CD4-positive, alpha-beta T cell treated with Interleukin-6 for 4 hours (primary cell): ENCODE measurements at regions not wholly inside any gene's neighbourhood (a gene's known extent, or its start where the extent isn't known, plus 50 kb on each side); places are given as distances from the start of the nearest gene placed in this dataset.
"Not testable (repeated sequence)": the region's sequence is repeated elsewhere in the genome, so short reads cannot be mapped to it uniquely, and the experiment has no call there.

ENCODE experiments used
- DNase-seq: peaks from one replicate; pipeline ENCODE4 v3.0.0-alpha.2; 2020; ENCODE audit warnings: mixed read lengths

DNA sequence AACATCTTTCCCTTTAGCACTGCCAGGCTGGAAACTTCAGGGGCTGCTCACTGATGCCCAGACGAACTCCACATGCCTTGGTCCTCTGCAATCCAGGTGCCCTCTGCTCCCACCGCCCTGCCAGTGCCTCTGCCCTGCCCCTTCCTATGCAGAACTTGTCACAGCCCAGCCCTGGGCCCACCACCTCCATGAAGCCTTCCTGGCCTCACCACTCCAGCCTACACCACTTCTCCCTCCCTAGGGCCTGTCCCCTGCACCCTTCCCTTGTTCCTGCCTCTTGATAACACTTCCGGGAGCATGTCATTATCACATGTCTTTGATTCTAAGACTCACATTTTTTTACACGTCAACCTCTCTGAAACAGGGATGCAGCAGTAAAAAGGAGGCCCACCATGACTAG lies 627.2 kb downstream of the UQCRFS1 start:
- DNase-seq, result no peak

DNA sequence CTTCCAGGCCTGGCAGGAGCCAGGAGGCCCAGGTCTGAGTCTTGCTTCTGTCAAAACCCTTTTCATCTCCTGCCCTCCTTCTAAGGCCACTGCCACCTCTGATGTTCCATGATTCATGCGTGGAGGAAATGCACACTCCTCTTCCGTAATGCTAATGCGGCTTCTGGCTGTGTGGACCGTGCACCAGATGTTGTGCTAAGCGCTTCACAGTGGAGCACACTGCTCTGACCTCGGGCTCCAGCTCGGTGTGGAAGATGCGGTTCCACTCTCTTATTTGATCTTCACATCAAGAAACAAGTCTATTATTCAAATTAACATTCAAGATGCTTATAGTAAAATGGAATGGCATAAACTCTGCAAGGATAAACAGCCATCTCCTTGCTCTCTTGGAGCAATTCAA lies 629.2 kb downstream of the UQCRFS1 start:
- DNase-seq, result no peak

DNA sequence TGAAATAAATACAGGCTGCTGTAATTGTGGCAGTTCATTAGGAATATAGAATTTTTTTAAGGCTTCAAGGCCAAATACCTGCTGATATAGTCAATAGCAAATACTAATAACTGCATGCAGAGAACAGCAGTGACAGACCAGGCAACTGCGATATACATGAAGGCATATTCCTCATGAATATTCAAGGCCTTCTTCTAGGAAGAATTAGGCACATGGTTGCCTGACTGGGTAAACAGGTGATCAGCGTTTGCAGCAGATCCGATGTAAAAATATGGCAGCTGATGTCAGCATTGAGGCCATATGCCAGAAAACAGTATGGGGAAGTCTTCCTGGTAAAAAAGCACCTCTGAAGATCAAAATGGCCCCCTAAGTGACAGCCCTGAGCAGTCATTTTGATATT lies 629.7 kb downstream of the UQCRFS1 start:
- DNase-seq, result no peak

DNA sequence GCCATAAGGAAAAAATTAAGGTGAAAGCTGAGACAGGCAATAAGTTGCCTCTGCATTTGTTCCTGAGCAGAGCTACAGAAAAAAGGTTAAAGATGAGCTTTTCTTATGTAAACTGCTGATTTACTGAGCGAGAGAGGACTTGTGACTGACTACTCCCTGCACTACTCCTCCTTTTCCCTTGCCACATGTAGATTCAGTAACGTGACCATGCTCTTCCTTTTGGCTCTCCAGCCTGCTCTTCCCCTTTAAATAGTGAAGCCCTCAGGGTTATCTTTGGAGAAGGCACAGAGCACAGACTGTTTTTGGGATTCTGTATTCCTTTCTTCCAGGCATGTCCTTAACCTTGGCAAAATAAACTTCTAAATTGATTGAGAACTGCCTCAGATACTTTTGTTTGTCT lies 630.2 kb downstream of the UQCRFS1 start:
- no peak for DNase-seq

DNA sequence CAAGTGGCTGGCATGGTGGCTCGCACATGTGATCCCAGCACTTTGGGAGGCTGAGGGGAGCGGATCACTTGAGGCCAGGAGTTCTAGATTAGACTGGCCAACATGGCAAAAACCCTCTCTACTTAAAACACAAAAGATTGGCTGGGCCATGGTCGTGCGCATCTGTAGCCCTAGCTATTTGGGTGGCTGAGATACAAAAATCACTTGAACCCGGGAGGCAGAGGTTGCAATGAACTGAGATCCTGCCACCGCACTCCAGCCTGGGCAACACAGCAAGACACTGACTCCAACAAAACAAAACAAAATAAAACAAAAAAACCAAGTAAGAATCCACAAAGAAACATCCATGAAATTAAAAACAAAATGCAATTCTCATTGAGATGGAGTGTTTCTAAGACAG lies 630.6 kb downstream of the UQCRFS1 start:
- no peak for DNase-seq

DNA sequence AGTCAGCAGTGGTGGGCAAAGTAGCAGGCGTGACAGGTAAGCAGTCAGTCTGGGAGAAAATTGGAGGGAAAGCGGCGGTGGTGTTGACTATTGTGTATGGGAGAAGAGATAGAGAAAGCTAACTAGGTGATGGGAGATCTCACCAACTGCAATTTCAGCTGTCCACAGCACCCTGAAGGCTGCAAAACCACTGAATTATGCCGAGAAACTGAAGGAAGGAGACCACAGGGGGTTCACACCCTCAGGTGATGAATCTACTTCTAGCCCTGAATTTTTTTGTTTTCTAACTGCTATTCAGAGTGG lies 631.5 kb downstream of the UQCRFS1 start:
- DNase-seq, result no peak

DNA sequence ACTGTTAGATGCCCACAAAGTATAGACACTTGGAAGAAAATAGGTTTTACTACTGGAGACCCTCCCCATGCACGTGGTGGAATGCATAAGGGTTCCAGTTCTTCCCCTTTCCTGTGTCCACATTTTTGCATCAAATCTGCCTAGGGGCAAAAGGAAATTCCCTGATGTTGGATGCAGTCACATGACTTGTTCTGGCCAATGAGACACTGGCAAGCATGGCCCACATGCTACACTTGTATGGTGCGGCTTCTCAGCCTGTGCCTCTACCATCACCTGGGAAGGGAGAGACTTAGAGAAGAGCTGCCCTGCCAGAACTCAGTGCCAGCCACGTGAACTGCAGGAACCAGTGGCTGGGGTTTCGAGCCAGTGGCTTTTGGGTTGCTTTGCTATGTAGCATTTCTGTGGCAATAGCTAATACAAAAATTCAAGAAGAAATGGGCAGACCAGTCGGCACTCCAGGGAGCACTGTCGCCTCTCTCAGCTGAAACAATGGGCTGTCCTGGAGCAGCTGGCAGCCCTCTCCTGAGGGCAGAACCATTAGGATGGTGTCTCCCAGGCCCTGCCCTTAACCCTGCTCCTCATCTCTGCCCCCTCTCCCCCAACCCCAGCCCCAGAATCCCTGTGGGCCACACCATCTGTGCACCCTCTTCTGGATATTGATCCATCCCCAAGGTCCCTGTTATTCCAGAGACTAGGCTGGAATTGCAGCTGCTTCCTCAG lies 634.0 kb downstream of the UQCRFS1 start:
- DNase-seq, result no peak

DNA sequence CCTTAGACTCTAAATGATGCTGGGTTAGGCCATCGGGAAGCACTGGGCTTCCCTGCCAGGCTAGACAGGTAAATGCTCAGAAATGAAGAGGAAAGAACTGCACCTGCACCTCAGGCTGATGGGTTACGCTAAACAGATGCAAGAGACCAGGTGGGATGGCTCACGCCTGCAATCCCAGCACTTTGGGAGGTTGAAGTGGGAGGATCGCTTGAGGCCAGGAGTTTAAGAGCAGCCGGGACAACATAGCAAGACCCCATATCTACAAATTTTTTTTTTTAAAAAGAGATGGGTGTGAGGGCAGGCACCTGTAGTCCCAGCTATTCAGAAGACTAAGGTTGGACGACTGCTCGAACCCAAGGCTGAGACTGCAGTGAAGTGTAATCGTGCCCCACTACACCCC lies 634.7 kb downstream of the UQCRFS1 start:
- DNase-seq, result no peak

DNA sequence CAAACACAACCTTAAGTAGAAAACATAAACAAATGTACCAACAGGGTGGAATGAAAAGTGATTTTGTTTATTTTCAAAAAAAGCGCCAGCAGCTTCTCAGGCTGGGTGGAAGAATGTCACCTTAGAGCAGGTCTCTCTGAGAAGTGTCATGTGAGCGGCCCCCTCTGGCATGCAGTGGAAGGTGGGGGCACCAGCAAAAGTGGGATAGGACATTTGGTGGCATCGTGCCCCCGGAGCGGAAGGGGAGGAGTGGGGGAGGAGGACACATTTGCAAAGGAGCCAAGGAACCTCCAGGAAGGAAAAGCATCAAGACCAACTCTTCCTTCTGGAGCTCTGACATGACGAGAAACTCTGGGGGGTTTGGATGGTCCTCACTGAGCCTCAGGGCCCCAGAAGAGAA lies 635.3 kb downstream of the UQCRFS1 start:
- DNase-seq, result no peak

DNA sequence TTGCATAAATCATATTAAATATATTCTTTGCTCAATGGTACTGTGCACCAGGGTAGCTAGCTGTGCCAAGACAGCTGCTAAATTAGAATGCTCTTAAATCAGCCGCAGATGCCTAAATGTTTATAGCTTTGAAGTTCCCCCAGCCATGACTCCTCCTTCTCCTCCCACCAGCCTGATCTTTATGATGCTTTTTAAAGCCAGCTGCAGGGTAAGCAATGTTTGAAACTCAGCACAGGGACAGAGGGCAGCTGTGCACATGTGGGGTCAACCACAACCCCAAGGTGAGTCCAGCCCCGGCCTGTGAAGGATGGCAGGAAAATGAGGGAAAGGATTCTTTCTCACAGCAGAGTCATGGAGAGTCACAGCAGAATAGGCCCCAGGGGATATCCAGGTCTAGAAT lies 635.7 kb downstream of the UQCRFS1 start:
- DNase-seq, result no peak

DNA sequence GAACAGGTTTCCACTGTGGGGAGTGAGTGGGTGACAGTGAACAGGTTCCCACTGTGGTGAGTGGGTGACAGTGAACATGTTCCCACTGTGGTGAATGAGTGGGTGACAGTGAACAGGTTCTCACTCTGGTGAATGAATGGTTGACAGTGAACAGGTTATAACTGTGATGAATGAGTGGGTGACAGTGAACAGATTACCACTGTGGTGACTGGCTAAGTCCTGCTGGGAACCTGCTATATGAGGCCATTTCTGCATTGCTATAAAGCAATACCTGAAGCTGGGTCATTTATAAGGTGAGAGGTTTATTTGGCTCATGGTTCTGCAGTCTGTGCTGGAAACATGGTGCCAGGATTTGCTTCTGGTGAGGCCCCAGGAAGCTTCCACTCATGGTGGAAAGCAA lies 637.1 kb downstream of the UQCRFS1 start:
- no peak for DNase-seq

DNA sequence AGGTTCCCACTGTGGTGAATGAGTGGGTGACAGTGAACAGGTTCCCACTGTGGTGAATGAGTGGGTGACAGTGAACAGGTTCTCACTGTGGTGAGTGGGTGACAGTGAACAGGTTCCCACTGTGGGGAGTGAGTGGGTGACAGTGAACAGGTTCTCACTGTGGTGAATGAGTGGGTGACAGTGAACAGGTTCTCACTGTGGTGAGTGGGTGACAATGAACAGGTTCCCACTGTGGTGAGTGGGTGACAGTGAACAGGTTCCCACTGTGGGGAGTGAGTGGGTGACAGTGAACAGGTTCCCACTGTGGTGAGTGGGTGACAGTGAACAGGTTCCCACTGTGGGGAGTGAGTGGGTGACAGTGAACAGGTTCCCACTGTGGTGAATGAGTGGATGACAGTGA lies 637.6 kb downstream of the UQCRFS1 start:
- not testable (repeated sequence) for DNase-seq

DNA sequence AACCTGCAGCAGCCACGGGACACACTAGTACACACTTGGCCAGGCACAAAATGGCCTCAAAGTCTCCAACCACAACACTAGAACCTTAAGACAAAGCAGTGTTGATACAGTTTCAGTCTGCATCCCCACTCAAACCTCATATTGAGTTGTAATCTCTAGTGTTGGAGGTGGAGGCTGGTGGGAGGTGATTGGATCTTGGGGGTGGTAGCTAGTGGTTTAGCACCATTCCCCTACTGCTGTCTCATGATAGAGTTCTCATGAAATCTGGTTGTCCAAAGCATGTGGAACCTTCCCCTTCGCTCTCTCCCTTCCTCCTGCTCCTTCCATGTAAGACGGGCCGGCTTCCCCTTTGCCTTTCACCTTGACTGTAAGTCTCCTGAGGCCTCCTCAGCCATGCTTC lies 638.7 kb downstream of the UQCRFS1 start:
- DNase-seq, result no peak

DNA sequence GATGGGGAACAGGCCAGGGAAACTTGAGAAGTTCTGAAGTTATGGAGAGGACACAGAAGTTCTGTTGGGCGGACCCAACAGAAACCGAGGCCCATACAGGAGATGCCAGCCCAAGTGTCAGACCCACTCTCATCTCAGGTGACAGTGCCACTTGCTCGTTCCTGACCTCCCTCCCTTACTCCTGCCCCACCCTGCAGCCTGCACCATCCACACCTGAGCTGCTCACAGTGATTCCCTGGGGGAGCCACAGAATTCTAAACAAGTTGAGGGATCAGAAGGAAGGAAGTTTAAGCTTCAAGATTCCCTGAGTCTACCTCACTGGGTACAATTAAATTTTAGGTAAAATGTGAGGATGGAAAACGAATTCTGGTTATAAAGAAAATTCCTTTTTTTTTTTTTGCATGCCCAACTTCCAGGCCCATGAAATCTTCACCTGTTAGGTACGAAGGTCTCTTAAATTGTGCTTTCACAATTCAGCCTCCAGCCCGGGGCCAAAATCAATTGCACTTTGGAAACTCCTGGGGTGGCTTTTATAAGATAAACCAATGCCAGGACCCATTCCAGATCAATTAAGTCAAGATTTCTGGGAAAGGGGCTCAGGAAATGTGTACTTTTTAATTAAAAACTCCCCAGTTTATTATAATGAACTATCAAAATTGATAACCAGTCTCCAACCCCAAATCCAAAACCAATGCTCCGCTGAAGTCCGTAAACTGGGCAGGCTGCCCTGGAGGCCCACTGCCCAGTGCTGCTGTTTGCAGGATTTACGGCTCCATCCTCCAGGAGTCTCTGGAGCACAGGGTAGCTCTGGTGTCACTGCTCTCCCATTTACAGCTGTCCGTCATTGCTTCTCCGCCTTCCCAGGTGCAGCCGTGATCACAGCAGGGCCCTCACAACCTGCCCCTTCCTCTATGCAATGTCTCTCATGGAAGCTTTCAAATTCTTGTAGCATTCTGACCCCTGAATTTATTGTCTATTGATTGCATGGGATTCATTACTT lies 643.5 kb downstream of the UQCRFS1 start:
- no peak for DNase-seq

DNA sequence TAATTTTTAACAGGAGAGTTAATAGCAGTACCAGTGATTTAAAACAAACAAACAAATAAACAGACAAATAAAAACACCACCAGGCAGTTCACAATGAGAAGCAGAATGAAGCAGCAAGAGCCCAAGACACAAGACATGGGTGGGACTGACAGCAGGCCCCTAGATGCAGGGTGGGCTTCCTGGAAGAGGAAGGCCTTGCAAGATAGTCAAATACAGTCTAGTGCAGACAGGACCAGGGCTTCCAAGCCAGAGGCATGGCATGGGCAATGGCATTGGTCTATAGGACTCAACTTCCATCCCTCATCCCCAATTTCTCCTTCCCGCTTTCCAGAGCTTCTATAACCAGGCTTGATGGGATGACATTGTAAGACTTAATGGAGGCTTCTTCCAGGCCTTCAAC lies 645.1 kb downstream of the UQCRFS1 start:
- no peak for DNase-seq

DNA sequence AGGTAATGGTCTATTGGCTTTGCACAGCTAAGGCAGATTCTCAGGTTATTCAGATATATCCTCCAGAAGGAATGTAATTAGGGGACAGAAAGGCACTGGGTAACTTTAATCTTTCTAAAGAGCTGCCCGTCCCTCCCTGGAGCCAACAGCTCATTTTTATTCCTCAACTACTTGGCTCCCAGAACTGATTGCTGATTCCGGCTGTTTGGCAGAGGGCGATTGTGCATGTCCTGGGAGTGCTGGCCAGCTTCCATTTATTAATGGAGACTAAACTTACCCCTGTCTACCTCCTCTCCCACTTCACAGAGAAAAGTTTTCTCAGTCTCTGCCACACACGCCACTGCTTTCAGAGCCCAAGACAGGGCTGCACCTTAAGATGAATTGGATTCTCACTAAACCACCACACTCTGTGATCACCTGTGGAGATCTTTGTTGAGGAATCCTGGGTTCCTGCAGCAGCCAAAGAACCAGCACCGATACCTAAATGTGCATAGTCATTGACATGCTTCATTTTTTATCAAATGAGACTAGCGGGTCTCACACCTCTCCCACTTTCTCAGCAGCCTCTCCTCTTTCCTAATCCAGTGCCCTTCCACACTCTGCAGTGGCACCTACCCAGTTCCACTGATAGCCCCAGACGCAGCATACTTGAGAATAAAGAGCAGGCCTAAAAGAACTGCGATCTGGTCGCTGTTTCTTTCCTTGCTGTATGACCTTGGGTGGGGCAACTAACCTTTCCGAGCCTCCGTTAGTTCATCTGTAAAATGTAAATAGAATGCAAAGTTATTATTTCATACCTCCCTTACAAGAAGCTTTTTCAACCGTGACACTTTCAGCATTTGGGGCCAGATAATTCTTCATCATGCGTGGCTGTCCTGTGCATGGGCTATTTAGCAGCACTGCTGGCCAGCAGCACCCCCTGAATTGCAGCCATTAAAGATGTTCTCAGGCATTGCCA lies 648.7 kb downstream of the UQCRFS1 start:
- no peak for DNase-seq

DNA sequence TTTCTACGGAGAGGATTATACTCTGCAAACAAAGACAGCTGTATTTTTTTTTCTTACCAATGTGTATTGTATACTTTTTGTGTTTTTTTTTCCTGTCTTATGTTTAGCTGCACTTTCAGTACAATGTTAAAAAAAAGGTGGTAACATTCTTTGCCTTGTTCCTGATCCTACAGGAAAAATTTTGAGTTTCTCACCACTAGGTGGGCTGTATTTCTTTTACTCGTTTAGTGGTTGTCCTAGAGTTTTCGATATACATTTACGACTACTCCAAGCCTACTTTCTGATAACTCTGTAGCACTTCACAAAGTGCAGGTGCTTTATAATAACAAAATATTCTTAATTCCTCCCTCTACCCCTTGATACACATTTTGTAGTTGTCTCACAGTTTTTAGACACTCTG lies 652.2 kb downstream of the UQCRFS1 start:
- DNase-seq, result no peak

DNA sequence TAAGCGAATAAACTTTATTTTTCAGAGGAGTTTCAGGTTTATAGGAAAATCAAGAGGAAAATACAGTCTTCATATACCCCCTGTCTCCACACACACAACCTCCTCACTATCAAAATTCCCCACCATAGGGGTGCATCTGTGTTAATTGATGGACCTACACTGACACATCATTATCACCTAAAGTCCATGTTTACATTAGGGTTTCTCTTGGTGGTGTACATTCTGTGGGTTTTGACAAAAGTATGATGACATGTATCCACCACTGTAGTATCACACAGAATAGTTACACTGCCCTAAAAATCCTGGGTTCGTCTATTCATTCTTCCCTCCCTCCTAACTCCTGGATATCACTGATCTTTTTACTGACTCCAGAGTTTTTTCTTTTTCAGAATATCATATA lies 654.2 kb downstream of the UQCRFS1 start:
- DNase-seq, result no peak

DNA sequence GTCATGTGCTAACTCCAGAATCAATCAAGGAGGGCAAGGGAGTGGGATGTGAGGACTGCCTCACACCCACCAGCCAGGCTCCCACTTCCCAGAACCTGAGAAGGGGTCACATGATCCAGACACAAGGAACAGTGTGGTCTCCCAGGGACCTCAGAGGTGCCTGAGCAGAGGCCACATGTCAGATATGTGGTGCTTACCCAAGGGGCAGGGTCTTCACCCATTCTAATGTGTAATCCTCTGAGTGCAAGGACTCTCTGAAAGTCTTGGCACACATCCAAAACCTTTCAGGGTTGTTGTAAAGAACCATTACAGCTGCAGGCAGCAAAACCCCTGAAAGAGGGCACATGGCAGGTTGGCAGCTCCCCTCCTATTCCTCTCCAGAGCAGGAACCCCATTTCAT lies 656.6 kb downstream of the UQCRFS1 start:
- no peak for DNase-seq

DNA sequence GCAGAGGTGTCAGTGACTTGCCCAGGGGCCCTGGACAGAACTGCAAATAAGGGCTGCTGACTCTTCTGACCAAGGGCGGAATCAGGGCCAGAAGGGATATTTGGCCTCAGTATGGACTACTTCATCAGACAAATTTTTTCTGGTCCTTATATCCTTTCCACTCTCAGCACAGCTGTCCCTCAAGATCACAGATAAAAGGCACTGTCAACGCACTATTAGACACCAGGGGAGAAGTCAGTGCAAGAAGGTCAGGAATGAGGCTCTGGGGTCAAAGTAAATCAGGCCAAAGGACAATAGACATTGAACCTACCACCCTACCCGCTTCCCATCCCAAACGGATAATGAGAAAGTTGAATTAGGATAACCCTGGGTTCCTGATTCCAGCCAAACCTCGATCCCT lies 657.6 kb downstream of the UQCRFS1 start:
- no peak for DNase-seq

DNA sequence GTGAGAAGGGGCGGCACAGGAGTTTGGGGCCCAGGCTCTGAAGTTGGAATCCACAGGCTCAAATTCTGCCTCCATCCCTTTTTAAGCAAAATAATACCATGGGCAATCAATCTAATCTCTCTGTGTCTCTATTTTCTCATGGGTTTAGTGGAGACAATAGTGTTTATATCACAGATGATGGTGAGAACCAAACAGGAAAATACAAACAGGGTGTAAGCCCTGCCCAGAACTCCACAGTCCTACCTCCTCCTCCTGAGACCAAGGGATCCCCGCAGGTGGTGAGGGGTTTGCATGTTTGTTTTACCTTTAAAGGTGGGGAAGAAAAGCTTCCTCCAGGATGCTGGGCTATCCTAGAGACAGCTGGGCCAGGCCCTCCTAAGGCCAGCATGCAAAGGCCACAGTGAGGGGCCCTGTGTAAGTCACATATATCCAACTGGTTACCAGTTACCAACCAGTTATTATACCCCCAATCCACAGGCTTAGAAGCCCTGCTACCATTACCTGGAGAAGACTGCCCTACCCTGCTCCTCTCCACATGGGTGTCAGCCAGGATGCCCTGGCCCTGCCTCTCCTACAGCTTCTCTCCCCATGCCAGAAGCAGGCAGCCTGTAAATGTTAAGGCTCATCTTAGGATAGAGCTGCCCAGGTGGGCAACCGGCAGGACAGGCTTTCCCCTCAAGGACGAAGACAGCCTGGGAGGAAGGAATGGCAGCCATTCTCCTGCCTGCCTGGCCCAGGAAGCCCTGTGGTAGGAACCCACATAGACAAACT lies 658.4 kb downstream of the UQCRFS1 start:
- no peak for DNase-seq

DNA sequence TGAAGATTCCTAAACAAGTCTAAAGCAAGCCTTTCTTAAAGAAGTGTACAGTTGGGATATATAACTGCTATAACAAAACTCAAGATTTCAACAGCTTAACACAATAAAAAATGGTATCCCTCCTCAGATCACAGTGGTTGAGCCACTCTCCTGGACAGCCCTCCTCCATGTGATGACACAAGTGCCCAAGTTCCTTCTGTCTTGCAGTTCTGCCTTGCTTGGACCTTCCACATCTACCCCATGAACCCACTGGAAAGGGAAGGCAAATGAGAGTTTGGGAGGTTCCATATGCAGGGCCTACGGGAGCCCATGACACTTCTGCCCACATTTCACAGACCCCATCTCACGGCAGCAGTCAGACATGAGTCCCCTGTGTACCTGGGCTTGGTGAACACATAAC lies 659.2 kb downstream of the UQCRFS1 start:
- DNase-seq, result no peak
